AG09309 (cell line): ENCODE measurements at regions not wholly inside any gene's neighbourhood (a gene's known extent, or its start where the extent isn't known, plus 50 kb on each side); places are given as distances from the start of the nearest gene placed in this dataset.

ENCODE experiments used
- DNase-seq: peaks from one replicate; pipeline ENCODE4 v3.0.0-alpha.2; 2010; ENCODE audit warnings: low read depth
- H3K4me3 ChIP-seq: 2 replicates; pipeline ENCODE4 v1.5.1; 2011; ENCODE audit warnings: mild to moderate bottlenecking, low read depth, low read length, moderate library complexity; ENCODE audit not compliant: control insufficient read depth
- TF ChIP-seq, protein P1 (sequence below): IDR thresholded peaks from 2 replicates; pipeline ENCODE4 v1.5.1; 2011; ENCODE audit warnings: mild to moderate bottlenecking, low read depth, low read length, inconsistent platforms; ENCODE audit not compliant: insufficient read depth, control insufficient read depth; ENCODE audit errors: missing control alignments

DNA sequence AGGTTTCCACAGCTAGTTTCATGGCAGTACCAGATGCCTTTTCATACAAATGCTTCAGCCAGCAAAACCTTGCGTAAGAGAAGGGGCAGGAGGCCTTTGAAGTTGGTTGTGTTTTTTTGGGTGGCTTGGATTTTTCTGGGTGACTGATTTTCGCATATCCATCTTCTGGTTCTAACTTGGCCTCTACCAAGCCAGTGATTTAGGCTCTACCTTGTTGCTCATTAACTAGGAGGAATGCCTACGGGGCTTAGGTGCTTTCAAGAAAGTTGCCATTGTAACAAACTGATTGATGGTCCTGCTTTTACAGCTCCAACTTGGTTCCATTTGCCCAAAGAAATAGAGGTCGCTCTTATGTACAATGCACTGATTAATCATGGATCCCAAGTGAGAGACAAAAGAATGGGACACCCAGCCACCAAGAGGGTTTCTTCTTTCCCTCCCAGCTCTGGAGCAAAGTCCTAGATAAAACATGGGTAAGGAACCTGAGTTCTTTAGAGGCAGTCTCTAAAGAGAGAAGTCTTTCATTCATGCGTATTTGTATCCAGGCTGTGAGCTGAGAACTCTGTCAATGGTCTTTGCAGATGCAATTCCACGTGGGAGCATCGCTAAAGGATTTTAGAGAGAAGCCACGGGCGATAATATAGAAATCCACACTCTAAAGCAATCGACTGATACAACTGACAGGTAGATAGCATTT is 92.1 kb upstream of the FGFR2 start:
- no peak overlapping the region for H3K4me3 ChIP-seq
- TF ChIP-seq, protein P1, sequence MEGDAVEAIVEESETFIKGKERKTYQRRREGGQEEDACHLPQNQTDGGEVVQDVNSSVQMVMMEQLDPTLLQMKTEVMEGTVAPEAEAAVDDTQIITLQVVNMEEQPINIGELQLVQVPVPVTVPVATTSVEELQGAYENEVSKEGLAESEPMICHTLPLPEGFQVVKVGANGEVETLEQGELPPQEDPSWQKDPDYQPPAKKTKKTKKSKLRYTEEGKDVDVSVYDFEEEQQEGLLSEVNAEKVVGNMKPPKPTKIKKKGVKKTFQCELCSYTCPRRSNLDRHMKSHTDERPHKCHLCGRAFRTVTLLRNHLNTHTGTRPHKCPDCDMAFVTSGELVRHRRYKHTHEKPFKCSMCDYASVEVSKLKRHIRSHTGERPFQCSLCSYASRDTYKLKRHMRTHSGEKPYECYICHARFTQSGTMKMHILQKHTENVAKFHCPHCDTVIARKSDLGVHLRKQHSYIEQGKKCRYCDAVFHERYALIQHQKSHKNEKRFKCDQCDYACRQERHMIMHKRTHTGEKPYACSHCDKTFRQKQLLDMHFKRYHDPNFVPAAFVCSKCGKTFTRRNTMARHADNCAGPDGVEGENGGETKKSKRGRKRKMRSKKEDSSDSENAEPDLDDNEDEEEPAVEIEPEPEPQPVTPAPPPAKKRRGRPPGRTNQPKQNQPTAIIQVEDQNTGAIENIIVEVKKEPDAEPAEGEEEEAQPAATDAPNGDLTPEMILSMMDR: no peak
- DNase-seq: no peak

DNA sequence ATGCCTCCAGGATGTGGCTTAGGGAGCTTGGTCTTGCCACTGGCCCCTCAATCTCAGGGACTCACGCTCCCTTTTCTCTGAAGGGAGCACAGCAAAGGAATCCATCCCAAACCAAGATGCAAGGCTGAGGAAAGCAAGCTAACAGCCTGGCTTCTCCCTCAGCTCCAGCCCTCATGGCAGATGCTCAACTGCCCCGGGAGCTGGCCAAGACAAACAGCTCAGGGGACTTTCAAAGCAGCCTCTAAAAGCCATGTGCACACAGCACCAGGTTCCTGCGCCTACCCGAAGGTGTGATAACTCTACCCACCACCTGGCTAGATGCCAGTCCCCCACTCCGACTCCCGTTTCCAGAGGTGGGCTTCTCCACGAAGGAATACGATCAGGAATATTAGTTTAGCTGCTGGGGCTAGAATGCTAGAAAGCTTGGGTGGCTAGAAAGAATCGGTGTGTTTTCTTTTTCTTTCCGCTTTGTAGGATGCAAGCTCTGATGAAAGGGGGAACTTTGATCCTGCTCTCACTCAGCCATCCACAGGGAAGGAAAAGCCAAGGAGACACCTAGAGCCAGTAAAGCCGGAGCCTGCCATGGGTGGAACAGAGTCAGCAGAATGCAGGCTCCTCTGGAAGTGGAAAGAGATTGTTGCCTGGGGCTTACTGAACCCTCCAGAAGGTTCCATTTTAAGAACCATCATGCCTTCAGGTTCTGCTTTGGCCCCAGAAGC is 89.0 kb upstream of the FGFR2 start:
- no peak for DNase-seq
- TF ChIP-seq, protein P1: no peak
- no peak overlapping the region for H3K4me3 ChIP-seq

DNA sequence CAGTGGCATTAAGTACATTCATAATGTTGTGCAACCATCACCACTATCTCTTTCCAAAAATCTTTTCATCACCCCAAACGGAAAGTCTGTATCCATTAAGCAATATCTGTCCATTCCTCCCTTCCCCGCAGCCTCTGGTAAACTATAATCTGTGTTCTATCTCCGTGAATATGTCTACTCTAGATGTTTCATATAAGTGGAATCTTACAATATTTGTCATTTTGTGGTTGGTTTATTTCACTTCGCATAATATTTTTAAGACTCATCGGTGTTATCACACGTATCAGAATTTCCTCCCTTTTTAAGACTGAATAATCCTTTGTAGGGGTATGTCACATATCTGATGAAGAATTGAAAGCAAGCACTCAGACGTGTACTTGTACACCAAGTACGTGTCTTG is 86.0 kb upstream of the FGFR2 start:
- TF ChIP-seq, protein P1: no peak
- H3K4me3 ChIP-seq: no peak overlapping the region
- DNase-seq: peak; percentile 8

DNA sequence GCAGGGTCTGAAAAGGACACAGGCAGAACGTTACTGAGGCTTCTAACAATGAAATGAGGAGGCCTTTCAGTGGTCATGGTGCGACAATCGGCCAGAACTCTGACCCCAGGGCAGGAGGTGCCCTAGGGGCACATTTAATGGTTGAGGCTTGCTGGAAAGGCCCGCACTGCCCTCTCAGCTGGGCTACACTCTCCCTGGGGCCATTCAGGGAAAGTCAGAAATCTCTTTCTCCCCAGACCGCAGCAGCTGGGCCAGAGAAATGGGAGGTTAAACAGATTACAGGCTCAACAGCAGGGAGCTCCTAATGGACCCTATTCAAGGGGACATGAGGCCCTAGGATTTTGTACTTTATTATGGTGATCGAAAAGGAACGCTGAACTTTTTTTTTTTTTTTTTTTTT is 85.6 kb upstream of the FGFR2 start:
- DNase-seq: no peak
- TF ChIP-seq, protein P1: no peak
- H3K4me3 ChIP-seq: no peak overlapping the region

DNA sequence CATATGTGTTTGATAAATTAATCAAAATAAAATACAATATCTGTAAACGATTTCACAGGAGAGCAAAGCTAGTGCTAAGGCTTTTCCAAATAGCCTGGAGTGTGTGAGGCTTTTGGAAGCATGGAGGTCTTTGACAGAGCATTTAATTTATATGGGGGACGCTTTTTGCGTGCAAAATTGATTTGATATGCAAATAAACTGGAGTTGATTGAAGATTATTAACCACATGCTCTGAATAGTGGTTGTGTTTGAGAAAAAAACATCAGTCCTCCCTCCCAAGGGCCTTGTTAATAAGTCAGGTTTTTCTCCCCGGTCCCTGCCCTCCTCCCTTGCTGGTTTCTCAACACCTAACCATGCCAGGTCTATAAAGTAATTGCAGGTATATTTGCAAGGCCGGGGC is 85.1 kb upstream of the FGFR2 start:
- TF ChIP-seq, protein P1: no peak
- DNase-seq: no peak
- H3K4me3 ChIP-seq: no peak overlapping the region

DNA sequence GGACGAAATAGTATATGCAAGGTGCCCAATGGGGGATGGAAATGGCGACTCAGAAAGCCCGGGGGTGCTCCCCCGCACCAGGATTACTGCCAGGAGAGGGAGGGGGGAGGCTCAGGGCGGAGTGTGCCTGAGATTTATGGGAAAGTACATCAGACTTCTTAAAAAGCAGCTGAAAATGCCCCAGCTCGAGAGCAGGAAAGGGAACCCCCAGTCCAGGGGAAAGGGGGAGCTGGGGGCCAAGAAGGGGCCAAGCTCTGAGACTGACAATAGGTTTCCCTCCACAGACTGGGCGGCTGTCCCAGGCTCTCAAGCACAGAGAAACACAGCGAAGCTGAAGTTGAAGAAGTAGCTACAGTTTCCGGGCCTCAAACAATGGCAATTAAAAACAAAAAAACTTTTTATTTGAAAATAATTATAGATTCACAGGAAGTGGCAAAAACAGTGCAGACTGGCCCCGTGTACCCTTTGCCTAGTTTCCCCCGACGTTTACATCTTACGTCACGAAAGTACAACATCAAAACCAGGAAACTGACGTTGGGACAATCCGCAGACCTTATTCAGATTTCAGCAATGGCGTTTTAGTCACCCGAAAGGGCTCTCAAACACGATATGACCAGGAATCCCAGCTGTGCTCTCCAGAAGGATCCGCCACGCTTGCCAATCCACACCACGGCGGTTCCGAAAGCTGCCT is 83.9 kb upstream of the FGFR2 start:
- no peak for DNase-seq
- H3K4me3 ChIP-seq: no peak overlapping the region
- TF ChIP-seq, protein P1: no peak
